Vagina (tissue), 2 donors: ENCODE measurements at regions not wholly inside any gene's neighbourhood (a gene's known extent, or its start where the extent isn't known, plus 50 kb on each side); places are given as distances from the start of the nearest gene placed in this dataset.

Experiments used
- DNase-seq, 2 donors: peaks; one replicate each; pipeline ENCODE4 v3.0.0-alpha.2; 2017; ENCODE audit errors: extremely low spot score in 2 of 2
- H3K27ac ChIP-seq: fragments of 200-600 bp; sonication (generic); one replicate; pipeline ENCODE4 v1.5.1; 2019
- H3K27me3 ChIP-seq: fragments of 200-600 bp; sonication (generic); one replicate; pipeline ENCODE4 v1.5.1; 2019
- H3K36me3 ChIP-seq, 2 donors: fragments of 200-600 bp; sonication (generic); one replicate each; pipeline ENCODE4 v1.5.1; 2017 to 2019
- H3K4me1 ChIP-seq: fragments of 200-600 bp; sonication (generic); one replicate; pipeline ENCODE4 v1.5.1; 2019
- H3K4me3 ChIP-seq, 2 donors: fragments of 200-600 bp; sonication (generic); 1 replicate in 1 of 2; 2 replicates in 1 of 2; pipeline ENCODE4 v1.5.1; 2016 to 2019
- H3K9me3 ChIP-seq: fragments of 200-600 bp; sonication (generic); one replicate; pipeline ENCODE4 v1.5.1; 2019
- CTCF ChIP-seq, 3 experiments: fragments of 450-650 bp in 2 of 3; fragments of 200-600 bp in 1 of 3; sonication (generic) in 1 of 3; IDR thresholded peaks; one replicate each; pipeline ENCODE4 v1.5.1; 2017 to 2019; ENCODE audit warnings: antibody characterized with exemption in 3 of 3, mild to moderate bottlenecking in 2 of 3, moderate library complexity in 2 of 3
- POLR2A ChIP-seq, 2 donors: fragments of 450-650 bp; IDR thresholded peaks; one replicate each; pipeline ENCODE4 v1.6.1; 2017; ENCODE audit warnings: antibody characterized with exemption in 2 of 2, mild to moderate bottlenecking in 2 of 2, moderate library complexity in 2 of 2
- POLR2AphosphoS5 ChIP-seq, 2 donors: sonication (generic); formaldehyde crosslinking; IDR thresholded peaks; one replicate each; pipeline ENCODE4 v1.9.0; 2017; ENCODE audit warnings: antibody characterized with exemption in 2 of 2, mild to moderate bottlenecking in 2 of 2, low read depth in 1 of 2; ENCODE audit not compliant: insufficient read depth in 1 of 2
- intact Hi-C: fragments of 100-400 bp; cut with DNase I; formaldehyde crosslinking; loops from one replicate; pipeline ENCODE4 v1.15.1; 2023

DNA sequence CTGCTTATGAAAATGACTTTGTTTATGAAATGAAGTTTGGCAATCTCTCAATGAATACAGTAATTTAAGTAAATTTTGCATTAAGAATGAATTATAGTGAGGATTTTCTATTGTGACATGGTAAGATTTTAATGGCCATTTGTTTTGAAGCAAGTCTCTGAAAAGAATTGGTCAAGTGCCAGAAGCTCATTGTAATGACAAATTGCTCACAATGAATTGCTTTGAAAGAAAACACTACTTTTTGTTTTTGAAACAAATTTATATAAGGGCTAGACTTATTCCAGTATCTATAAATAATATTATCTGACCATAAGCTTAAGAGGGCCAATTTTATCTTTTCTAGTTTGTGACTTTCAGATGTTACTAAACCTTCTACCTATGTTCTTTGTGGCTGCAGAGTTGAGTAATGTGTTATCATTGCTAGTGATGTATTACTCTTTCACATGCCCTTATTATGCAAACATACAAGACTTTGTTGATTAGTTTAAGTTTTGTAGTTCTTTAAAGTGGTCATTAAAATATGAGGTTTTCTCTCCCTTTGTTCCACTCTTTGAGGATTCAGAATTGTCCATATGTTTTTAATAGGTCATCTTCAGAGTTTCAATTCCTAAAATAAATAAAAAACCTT lies 93.0 kb upstream of the ZNF608 start:
- no peaks in the 10 kb centered on the region for H3K27me3 ChIP-seq
- intact Hi-C loops, result no loop called here
- H3K9me3 ChIP-seq, result no peaks in the 10 kb centered on the region
- no peaks in the 10 kb centered on the region for H3K36me3 ChIP-seq
- H3K4me3 ChIP-seq, result no peak overlapping the region
- DNase-seq, result no peak
- H3K27ac ChIP-seq, result no peak overlapping the region
- H3K4me1 ChIP-seq, result peaks cover 4% of the 10 kb centered on the region
- TF ChIP-seq POLR2AphosphoS5 (IDR thresholded peaks at IDR 0.05; ENCODE audit: insufficient read depth in 1 of 2, low read depth in 1 of 2) (no peak), CTCF (IDR thresholded peaks at IDR 0.05) (no peak)

DNA sequence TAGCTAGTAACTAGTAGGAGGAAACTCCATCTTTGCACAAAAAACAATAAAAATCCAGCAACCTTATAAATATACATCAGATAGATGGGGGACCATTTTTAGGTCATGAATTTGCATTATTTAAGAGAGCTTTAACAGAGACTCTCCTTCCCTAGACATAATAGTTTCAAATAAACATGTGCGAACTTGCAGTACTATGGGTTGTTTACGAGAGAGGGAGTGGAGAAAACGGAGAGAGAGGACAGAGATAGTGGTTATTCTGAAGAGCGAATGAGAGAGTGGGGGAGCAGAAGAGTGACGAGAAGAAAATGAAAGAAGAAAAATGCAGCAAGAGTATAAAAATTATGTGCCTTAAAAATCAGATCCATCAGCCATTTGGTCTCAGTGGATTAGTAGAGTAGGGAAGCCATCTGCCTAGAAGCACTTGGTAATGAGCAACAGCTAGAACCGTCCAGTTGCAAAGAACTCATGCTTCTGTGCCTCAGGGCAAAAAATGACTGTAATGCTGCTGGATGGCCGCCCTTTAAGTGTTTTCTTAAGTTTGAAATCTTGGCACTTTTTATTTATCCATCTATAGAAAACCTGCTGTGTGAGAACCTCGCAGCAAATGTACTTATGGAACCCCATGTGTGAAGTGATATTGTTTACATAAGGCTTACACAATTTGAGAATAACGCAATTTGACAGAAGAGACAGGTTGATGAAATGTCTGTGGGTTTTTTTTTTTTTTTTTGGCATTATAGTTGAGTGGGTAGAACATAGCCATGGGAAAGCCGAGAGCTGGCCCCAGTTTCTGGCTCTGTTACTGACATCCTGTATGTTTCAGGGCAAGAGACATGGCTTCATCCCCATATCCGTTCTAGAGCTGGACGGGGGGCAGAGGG lies 95.6 kb upstream of the ZNF608 start:
- H3K9me3 ChIP-seq, result no peaks in the 10 kb centered on the region
- H3K27me3 ChIP-seq, result no peaks in the 10 kb centered on the region
- peaks cover 4% of the 10 kb centered on the region for H3K4me1 ChIP-seq
- no peak overlapping the region for H3K27ac ChIP-seq
- intact Hi-C loops, result no loop called here
- no peak overlapping the region for H3K4me3 ChIP-seq
- no peak for DNase-seq
- no peaks in the 10 kb centered on the region for H3K36me3 ChIP-seq
- no peak for TF ChIP-seq POLR2AphosphoS5 (IDR thresholded peaks at IDR 0.05; ENCODE audit: insufficient read depth in 1 of 2, low read depth in 1 of 2)
- no peak for TF ChIP-seq CTCF (IDR thresholded peaks at IDR 0.05)
- no peak for TF ChIP-seq POLR2A (IDR thresholded peaks at IDR 0.05)

DNA sequence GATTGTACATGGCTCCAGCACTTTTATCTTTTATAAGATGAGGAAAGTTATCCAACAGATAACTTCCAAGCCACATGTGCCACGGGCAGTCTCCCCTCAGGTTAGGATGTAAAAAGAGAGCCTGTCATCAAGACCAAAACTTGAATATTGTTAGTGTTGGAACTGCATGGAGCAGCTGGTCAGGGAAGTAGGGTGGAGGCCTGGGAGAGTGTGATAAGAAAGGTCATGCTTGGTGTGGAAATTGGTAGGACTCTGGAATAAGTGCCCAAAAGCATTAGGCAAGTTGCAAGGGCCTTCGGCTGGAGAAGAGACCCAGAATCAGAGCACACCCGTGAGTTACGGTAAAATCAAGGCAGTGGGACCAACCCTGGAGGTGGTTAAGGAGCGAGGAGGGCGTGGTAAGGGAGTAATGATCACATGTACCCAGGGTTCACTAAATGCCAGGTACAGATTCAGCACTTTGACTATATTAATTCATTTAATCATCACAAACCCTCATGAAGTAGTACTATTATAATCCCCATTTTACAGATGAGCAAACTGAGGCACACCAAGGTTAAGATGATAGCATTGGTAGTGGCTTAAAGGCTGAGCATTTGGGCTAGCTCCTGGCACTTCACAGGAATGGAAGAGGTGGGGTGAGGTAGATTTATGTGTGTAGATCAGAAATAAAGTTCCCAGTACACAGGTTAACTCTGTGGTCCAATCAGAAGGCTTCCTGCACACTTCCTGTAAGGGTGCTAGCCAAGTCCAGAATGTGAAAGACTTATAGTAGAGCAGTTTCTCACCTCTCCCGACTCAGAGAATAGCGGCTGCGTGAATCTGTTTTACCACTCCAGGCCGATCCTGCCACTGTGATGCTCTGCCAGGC lies 96.5 kb upstream of the ZNF608 start:
- Histone ChIP-seq H3K4me1 (peaks cover 4% of the 10 kb centered on the region), H3K27me3 (no peaks in the 10 kb centered on the region), H3K36me3 (no peaks in the 10 kb centered on the region), H3K9me3 (no peaks in the 10 kb centered on the region), H3K27ac (no peak overlapping the region), H3K4me3 (no peak overlapping the region)
- no peak for DNase-seq
- TF ChIP-seq CTCF (IDR thresholded peaks at IDR 0.05), result no peak
- no peak for TF ChIP-seq POLR2A (IDR thresholded peaks at IDR 0.05)
- TF ChIP-seq POLR2AphosphoS5 (IDR thresholded peaks at IDR 0.05; ENCODE audit: insufficient read depth in 1 of 2, low read depth in 1 of 2), result no peak
- intact Hi-C loops, result no loop called here

GRCh38 chr5:124843596-124843899 lies 97.1 kb upstream of the ZNF608 start:
- intact Hi-C loops, result no loop called here
- no peak overlapping the region for H3K4me3 ChIP-seq
- no peak overlapping the region for H3K27ac ChIP-seq
- no peak for DNase-seq
- no peaks in the 10 kb centered on the region for H3K27me3 ChIP-seq
- no peaks in the 10 kb centered on the region for H3K36me3 ChIP-seq
- peaks cover 4% of the 10 kb centered on the region for H3K4me1 ChIP-seq
- H3K9me3 ChIP-seq, result no peaks in the 10 kb centered on the region
- TF ChIP-seq POLR2A (IDR thresholded peaks at IDR 0.05) (no peak), POLR2AphosphoS5 (IDR thresholded peaks at IDR 0.05; ENCODE audit: insufficient read depth in 1 of 2, low read depth in 1 of 2) (no peak), CTCF (IDR thresholded peaks at IDR 0.05) (no peak)
